Stimulated activated CD8-positive, alpha-beta memory T cell treated with anti-CD3 and anti-CD28 coated beads, Interleukin-2, amount 100 ng/mL, for 48 hours (primary cell): ENCODE measurements at regions not wholly inside any gene's neighbourhood (a gene's known extent, or its start where the extent isn't known, plus 50 kb on each side); places are given as distances from the start of the nearest gene placed in this dataset.

ENCODE experiments used
- DNase-seq, 2 donors: peaks; one replicate each; pipeline ENCODE4 v3.0.0-alpha.2; 2020; ENCODE audit warnings: low read depth in 2 of 2

DNA sequence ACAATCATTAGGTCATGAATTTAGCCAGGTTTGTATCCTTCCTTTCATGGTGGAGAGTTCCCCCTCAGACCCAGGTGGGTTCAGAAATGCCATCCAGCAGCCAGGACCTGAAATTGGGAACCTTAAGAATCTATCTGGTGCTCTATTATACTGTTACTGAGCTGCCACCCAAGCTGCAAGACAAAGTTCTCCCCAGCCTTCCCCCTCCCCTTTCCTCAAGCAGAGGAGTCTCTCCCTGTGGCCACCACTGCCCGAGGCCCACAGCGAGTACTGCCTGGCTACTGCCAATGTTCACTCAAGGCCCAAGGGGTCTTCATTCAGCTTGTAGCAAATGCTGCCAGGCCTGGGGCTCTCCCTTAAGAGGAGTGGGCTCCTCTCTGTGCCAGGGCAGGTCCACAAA is 133.8 kb downstream of the TMEM38B start:
- no peak for DNase-seq

- no peak for DNase-seq
Observed at GRCh38 chr9:105828596-105829213, 134.4 kb downstream of the TMEM38B start.

- DNase-seq: no peak
Observed at GRCh38 chr9:105830461-105830860, 136.1 kb downstream of the TMEM38B start.

DNA sequence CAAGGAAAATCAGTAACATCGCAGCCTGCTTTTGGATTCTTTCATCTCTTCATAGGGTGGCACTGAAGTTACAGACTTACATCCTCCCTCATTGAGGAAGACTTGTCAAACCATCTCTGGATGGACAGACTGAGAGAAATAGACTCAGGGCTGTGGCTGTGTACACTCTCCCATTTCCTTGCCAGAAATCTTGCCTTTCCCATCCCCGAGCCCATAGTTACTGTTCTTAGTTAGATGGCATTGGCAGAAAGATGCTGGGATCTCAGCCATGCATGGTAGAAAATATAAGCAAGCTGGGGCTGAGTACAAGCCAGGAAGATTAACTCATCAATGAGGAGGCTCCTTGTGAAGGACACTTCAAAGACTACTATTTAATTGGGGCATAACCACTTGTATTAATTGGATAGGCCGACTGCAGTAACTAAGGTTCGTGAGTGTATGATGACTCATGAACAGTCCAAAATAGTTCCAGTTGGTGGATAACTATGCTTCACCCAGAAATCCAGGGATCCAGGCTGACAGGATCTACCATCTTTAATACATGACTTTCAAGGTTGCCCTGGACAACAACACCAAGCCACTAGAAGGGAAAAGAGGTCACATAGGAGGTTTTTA is 137.9 kb downstream of the TMEM38B start:
- no peak for DNase-seq

GRCh38 chr9:105833271-105833975 is 139.1 kb downstream of the TMEM38B start:
- DNase-seq: no peak

GRCh38 chr9:105834404-105834803 is 140.1 kb downstream of the TMEM38B start:
- DNase-seq: no peak

DNA sequence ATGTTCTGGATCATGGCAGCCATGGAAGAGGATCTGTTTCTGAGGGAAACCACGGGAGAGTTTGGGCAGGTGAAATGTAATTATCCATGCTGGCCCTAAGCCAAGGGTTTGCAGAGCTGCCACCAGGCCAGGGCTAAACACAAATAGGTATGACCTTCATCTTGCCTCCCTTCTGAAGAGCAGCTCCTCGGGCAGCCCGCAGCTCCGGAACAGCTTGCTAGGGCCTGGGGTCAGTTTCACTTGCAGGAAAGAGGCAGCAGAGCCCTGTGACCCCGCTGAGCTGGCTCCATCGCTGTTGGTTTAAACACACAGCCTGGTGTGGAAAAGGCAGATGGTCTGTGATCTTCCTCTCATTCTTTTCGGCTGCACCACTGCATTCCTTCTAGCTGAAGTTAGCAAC is 141.4 kb downstream of the TMEM38B start:
- DNase-seq: no peak

- DNase-seq: no peak
Observed at GRCh38 chr9:105836936-105837660, 142.8 kb downstream of the TMEM38B start.

DNA sequence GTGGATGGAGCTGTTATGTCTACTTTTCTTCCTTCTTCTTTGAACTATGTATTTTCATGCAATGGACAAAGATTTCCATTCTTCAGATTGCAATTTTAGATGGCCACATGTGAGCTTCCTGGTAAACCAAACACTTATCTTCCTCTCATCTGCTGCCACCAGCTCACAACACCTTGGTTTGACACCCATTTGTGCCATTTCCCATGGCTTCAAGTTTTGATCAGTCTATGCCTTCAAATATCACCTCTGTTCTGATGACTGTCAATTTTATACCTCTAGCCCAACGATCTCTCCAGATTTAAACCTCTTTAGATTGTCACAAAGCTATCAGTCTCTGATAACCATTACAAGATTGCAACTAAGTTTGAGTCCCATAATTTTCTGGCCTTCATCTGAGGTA is 147.2 kb downstream of the TMEM38B start:
- no peak for DNase-seq

DNA sequence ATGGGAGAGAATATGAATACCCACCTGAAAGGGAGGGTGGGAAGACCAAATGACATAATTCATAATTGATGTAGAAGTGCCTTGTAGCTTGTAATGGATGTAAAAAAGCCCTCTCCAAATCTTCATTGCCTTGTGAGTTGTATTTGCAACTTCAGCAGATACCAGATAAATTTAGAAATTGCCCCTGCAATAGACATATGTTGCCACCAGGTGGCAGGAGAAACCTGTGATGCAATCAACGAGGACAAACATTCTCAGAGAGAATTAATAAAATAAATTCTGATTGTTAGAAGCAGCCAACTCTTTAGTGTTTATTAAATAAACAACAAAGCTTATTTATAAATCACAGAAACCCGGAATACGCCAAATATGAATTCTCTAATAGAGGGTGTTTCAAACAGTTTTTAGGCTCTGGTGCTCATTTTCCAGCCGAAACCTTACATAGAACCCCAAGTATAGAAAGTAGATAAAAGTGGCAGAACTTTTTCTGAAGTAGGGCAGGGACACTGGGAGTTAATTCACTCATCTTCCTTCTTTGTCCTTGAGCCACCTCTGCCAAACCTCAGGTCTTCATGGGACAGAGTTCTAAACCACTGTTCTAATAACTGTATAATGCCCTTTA is 147.8 kb downstream of the TMEM38B start:
- DNase-seq: no peak

DNA sequence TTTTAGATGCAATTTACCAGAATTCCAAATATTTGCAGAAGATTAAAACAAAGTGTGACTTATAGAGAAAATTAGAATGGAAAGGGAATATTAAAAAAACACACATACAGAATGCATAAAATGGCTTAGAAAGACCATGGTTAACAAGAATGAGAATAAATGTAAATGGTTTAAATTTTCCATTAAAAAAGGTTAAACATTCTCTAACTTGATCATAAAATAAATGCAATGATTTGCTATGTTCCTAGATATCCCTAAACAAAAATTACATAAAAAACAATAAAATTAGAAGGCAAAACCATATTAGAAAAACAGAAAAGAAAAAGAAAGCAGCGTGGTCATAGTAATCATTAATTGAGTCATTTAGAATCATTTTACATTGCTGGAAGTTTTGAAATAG is 152.5 kb downstream of the TMEM38B start:
- DNase-seq: no peak

DNA sequence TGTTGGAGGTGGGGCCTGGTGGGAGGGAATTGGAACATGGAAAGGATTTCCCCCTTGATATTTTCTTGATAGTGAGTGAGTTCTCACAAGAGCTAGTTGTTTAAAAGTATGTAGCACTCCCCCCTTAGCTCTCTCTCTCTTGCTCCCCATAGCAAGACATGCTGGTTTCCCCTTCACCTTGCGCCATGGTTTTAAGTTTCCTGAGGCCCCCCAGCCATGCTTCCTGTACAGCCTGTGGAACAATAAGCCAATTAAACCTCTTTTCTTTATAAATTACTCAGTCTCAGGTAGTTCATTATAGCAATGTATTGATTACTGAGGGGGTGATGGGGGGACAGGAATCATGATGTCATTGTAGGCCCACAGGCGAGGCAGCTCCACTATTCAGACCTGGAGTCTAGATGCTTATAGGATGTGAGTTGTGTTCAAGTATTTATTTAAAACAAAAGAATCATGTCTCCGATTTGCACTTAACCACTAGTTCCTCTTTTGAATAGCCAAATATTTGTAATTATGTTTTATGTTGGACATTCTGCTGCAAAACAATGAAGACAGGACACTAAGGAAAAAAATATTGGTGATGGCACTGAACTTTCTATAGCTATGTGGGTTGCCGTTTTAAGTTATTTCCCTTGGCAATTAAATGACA is 156.6 kb downstream of the TMEM38B start:
- no peak for DNase-seq

GRCh38 chr9:105854026-105854782 is 159.9 kb downstream of the TMEM38B start:
- no peak for DNase-seq

DNA sequence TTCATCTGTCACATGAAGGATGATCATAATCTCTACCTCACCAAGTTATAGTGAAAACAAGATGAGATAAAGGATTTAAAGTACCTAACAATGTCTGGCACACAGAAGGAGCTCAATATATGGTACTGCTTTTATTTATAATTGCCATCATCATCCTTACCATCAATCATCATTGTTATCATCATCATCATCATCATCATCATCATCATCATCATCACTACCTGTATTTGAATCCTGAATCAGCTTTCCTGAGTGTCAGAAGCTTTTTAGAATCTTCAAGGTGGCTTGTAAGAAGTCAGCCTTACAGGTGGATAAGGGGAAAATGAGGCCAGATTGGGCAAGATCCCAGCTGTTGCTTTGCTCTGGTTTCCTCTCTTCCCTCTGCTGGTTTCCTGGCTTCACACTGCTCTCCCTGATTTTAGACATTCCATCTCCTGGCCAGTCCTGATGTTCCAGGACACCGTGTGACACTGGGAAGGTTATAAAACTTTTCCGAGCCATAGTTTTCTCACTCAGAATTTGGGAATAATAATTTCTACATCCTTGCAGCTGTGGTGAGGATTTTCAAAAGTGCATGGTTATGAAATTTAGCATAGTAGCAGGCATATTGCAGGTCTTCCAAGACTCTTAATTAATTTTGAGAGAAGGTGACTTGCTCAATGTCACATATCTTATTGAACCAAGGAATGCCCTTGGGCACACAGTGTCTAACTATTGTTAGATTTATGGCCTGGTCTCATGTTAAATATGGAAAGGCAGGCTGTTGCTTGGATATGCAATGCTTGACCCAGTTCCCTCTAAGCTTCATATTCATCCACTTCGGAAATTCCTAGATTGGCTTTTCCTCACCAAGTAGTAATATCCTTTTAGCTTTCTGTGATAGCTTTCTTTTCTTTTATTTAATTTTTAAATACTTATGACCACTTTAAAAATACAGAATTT is 160.7 kb downstream of the TMEM38B start:
- DNase-seq: no peak

GRCh38 chr9:105855987-105856386 is 161.6 kb downstream of the TMEM38B start:
- no peak for DNase-seq

DNA sequence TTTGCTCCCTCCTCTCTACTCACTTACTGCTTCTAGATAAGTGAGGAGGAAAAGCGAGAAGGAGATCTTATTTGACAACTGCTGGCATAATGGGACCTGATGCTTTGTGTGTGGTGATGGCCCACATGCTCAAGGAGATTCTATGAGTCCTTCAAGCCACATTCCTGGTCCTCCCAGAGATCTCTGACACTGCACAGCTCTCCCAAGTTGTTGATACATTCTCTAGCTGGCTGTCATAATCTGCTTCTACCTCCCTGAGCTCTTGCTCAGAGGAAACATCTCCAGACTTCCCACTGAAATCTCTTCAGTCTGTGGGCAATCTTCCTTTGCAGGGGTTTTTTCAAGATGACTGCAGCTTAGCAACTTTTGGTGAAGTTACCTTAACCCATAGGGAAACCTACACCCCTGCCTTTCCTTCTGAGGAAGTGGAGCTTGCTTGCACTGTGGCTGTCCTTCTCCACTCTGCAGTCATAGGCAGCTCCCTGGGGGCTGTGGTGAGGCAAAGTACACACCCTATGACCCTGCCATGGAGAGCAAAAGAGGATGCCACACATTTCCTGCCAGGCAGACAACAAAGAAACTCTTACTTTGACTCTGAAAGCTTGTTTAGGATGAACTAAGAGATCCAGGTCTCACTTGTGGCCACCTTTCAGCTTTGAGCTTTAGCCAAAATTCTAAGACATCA is 163.8 kb downstream of the TMEM38B start:
- no peak for DNase-seq

- no peak for DNase-seq
Observed at GRCh38 chr9:105858877-105859276, 164.5 kb downstream of the TMEM38B start.

- no peak for DNase-seq
Observed at GRCh38 chr9:105859428-105860091, 165.2 kb downstream of the TMEM38B start.

- DNase-seq: no peak
Observed at GRCh38 chr9:105860516-105860915, 166.2 kb downstream of the TMEM38B start.
